BE2C (cell line): ENCODE measurements at regions not wholly inside any gene's neighbourhood (a gene's known extent, or its start where the extent isn't known, plus 50 kb on each side); places are given as distances from the start of the nearest gene placed in this dataset.

Experiments
- DNase-seq: peaks from one replicate; pipeline ENCODE4 v3.0.0-alpha.2; 2020
- H3K27me3 ChIP-seq: fragments of 250-450 bp; sonication (Bioruptor Pico); 2 replicates; pipeline ENCODE4 v1.5.1; 2020; ENCODE audit warnings: mild to moderate bottlenecking
- H3K36me3 ChIP-seq: fragments of 250-450 bp; sonication (Bioruptor Pico); 2 replicates; pipeline ENCODE4 v1.5.1; 2020; ENCODE audit warnings: mild to moderate bottlenecking
- H3K4me1 ChIP-seq: fragments of 250-450 bp; sonication (Bioruptor Pico); 2 replicates; pipeline ENCODE4 v1.5.1; 2020
- H3K4me3 ChIP-seq: 2 replicates; pipeline ENCODE4 v1.5.1; 2011; ENCODE audit warnings: low read depth, low read length
- H3K9me3 ChIP-seq: fragments of 250-450 bp; sonication (Bioruptor Pico); 2 replicates; pipeline ENCODE4 v1.5.1; 2020
- TF ChIP-seq, protein P1 (sequence below): IDR thresholded peaks from 2 replicates; pipeline ENCODE4 v1.5.1; 2012; ENCODE audit warnings: mild to moderate bottlenecking, low read depth, low read length

DNA sequence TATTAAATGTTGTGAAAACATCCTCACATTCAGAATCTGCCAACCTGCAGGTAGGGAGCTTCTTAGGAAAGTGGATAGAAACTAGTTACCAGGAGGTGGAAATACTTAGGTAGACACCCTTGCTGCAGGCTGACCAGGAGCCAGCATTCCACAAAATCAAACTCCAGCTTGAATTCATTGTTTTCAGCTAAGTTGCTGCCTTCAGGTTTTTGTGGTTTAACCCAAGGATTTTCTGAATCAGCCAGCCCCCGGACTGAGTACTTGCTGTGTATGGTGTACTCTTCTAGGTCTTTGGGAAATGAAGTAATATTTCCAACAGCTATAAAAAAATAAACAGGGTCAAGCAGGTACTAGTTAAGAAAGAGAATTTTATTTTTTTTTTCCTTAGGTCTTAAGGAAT is 192.1 kb upstream of the CHST9 start:
- Histone ChIP-seq H3K4me1 (no peaks in the 10 kb centered on the region), H3K27me3 (no peaks in the 10 kb centered on the region), H3K4me3 (no peak overlapping the region), H3K9me3 (no peaks in the 10 kb centered on the region), H3K36me3 (no peaks in the 10 kb centered on the region)
- TF ChIP-seq, protein P1, sequence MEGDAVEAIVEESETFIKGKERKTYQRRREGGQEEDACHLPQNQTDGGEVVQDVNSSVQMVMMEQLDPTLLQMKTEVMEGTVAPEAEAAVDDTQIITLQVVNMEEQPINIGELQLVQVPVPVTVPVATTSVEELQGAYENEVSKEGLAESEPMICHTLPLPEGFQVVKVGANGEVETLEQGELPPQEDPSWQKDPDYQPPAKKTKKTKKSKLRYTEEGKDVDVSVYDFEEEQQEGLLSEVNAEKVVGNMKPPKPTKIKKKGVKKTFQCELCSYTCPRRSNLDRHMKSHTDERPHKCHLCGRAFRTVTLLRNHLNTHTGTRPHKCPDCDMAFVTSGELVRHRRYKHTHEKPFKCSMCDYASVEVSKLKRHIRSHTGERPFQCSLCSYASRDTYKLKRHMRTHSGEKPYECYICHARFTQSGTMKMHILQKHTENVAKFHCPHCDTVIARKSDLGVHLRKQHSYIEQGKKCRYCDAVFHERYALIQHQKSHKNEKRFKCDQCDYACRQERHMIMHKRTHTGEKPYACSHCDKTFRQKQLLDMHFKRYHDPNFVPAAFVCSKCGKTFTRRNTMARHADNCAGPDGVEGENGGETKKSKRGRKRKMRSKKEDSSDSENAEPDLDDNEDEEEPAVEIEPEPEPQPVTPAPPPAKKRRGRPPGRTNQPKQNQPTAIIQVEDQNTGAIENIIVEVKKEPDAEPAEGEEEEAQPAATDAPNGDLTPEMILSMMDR = no peak
- no peak for DNase-seq

DNA sequence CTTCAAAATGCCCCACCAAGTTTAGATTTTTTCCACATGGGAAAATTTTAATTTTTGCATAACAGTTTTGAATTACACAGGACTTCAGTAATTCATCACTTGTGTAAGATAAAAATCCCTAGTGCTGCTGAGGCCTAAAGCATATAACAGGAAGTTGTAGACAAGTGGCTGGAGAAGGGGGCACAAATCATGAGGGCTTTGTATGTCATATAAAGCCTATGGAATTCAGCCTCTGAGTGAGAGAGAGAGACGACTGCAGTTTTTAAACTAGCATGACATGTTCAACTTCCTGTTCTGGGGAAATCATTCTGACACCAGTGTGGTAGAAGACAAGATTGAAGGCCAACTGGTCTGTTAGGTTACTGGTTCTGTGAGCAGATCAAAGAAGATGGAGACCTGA is 187.3 kb upstream of the CHST9 start:
- Histone ChIP-seq H3K4me3 (no peak overlapping the region), H3K27me3 (no peaks in the 10 kb centered on the region), H3K9me3 (no peaks in the 10 kb centered on the region), H3K4me1 (no peaks in the 10 kb centered on the region), H3K36me3 (no peaks in the 10 kb centered on the region)
- DNase-seq = no peak
- TF ChIP-seq, protein P1 = no peak

DNA sequence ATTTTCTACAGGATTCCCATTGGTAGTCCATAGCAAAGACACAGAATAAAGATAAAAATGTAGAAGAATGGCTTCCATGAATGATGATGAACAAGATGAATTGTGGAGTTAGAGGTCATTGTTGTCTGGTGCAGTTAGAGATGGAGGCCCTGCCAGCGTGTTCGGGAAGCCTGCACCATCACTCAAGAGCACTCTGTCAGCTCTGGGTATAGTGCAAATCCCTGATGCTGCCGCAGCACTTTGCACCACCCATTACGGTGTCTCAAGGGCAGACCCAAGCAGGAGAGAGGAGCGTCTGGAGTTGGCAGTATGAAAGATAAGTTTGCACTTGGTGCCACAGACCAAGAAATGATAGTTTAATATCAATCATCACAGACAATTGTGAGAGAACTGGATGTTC is 181.6 kb upstream of the CHST9 start:
- TF ChIP-seq, protein P1 = no peak
- H3K27me3 ChIP-seq = no peaks in the 10 kb centered on the region

DNA sequence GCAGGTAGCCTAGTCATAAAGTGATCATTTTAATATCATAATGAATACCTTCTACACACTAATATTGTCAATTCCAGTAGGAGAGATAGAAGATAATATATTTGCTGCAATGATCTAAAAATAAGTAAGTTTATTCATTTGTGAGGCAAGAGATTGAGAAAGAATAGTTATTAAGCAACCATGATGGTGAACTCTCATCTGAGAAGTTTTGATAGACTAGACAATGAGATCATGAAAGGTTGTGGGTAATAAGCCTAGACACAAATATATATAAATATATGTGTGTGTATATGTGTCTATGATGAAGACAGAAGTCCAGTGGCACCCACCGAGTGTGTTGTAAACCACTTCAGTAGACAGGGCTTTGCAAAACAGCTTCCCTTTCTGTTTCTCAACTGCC is 181.0 kb upstream of the CHST9 start:
- Histone ChIP-seq H3K9me3 (no peaks in the 10 kb centered on the region), H3K4me3 (no peak overlapping the region), H3K36me3 (no peaks in the 10 kb centered on the region), H3K27me3 (no peaks in the 10 kb centered on the region), H3K4me1 (no peaks in the 10 kb centered on the region)
- TF ChIP-seq, protein P1 = no peak
- no peak for DNase-seq

More for the DNA sequence above, 181.6 kb upstream of the CHST9 start:
- H3K4me1 ChIP-seq = no peaks in the 10 kb centered on the region
- no peaks in the 10 kb centered on the region for H3K9me3 ChIP-seq
- no peak for DNase-seq
- no peak overlapping the region for H3K4me3 ChIP-seq
- H3K36me3 ChIP-seq = no peaks in the 10 kb centered on the region

DNA sequence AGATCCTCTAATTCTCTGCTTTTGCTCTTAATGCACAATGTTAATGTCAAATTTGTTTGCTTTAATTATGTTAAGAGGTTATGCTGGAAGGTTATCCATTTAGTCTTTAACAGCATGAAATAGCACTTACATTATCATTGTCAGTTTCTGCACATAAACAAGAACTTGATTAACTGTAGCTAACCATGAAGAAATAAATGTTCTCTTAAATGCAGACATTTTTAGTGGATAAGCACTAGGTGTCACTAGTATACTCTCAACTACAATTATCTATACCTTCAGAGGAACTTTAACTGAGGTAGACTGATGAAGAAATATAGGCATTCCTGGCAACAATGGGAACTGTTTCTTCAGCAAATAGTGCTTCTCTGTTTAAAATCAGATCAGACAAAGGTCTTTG is 178.8 kb upstream of the CHST9 start:
- no peaks in the 10 kb centered on the region for H3K9me3 ChIP-seq
- no peaks in the 10 kb centered on the region for H3K27me3 ChIP-seq
- TF ChIP-seq, protein P1 = no peak
- DNase-seq = no peak
- H3K36me3 ChIP-seq = no peaks in the 10 kb centered on the region
- no peaks in the 10 kb centered on the region for H3K4me1 ChIP-seq
- no peak overlapping the region for H3K4me3 ChIP-seq

DNA sequence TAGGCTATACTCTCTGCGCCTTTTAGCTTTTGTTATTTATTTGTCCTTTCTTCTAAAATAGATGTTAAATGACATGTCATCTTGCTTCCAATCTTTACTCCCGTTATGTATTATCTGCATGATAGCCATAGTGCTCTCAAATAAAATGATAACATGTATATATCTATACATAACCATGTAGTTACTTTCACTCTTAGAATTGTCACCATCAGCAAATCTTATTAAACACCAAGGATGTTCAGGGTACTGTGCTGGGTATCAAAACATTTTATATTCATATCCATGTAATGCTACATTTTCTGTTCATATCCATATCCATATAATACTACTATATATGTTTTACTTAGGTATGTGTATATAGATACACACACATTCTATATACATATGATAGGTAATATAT is 176.4 kb upstream of the CHST9 start:
- no peak for DNase-seq
- H3K4me1 ChIP-seq = no peaks in the 10 kb centered on the region
- no peaks in the 10 kb centered on the region for H3K36me3 ChIP-seq
- H3K27me3 ChIP-seq = no peaks in the 10 kb centered on the region
- TF ChIP-seq, protein P1 = no peak
- no peaks in the 10 kb centered on the region for H3K9me3 ChIP-seq
- H3K4me3 ChIP-seq = no peak overlapping the region
